Thyroid gland (tissue), 4 donors: ENCODE measurements at regions not wholly inside any gene's neighbourhood (a gene's known extent, or its start where the extent isn't known, plus 50 kb on each side); places are given as distances from the start of the nearest gene placed in this dataset.

Experiments used
- POLR2A ChIP-seq, 2 donors: fragments of 450-650 bp; IDR thresholded peaks; one replicate each; pipeline ENCODE4 v1.6.1; 2017; ENCODE audit warnings: antibody characterized with exemption in 2 of 2, mild to moderate bottlenecking in 2 of 2, moderate library complexity in 1 of 2
- TF ChIP-seq, protein P1 (sequence below), 6 experiments: fragments of 200-600 bp in 3 of 6; fragments of 450-650 bp in 3 of 6; sonication (generic) in 3 of 6; IDR thresholded peaks; one replicate each; pipeline ENCODE4 v1.5.1; 2016 to 2019; ENCODE audit warnings: antibody characterized with exemption in 6 of 6, mild to moderate bottlenecking in 2 of 6, inconsistent platforms in 1 of 6, moderate library complexity in 1 of 6

DNA sequence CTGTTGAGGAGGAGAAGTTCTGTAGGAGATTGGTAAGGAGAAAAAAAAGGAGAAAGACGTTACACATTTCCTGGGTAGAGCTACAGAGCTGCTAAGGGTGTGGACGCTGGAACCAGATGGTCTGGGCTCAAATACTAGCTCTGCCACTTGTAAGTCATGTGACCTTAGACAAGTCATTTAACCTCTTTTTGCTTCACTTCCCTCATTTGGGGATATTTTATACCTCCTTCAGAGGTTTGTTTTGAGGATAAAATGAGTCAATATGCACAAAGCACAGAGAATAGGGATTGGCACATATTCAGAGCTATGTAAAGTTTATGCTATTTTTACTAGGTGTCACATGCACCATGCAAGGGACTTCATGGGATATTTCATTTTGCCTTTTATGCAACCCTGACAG lies 708.8 kb downstream of the DHX35 start:
- TF ChIP-seq, protein P1, sequence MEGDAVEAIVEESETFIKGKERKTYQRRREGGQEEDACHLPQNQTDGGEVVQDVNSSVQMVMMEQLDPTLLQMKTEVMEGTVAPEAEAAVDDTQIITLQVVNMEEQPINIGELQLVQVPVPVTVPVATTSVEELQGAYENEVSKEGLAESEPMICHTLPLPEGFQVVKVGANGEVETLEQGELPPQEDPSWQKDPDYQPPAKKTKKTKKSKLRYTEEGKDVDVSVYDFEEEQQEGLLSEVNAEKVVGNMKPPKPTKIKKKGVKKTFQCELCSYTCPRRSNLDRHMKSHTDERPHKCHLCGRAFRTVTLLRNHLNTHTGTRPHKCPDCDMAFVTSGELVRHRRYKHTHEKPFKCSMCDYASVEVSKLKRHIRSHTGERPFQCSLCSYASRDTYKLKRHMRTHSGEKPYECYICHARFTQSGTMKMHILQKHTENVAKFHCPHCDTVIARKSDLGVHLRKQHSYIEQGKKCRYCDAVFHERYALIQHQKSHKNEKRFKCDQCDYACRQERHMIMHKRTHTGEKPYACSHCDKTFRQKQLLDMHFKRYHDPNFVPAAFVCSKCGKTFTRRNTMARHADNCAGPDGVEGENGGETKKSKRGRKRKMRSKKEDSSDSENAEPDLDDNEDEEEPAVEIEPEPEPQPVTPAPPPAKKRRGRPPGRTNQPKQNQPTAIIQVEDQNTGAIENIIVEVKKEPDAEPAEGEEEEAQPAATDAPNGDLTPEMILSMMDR (IDR thresholded peaks at IDR 0.05) = no peak
- TF ChIP-seq POLR2A (IDR thresholded peaks at IDR 0.05) = no peak
